ENCODE measurements at regions not wholly inside any gene's neighbourhood (a gene's known extent, or its start where the extent isn't known, plus 50 kb on each side); places are given as distances from the start of the nearest gene placed in this dataset.

- Histone ChIP-seq H3K4me3 (ENCODE audit: low read length) (no peak overlapping the region), H3K9me2 (ENCODE audit: insufficient read depth, low read length) (no peaks in the 10 kb centered on the region), H3K79me2 (replicated peaks; ENCODE audit: insufficient read depth, low read length) (no peaks in the 10 kb centered on the region), H3K9me3 (ENCODE audit: low read length) (no peaks in the 10 kb centered on the region), H3K27me3 (ENCODE audit: insufficient read depth, low read depth, low read length) (no peaks in the 10 kb centered on the region), H3K9ac (ENCODE audit: low read length) (no peak overlapping the region), H4K20me1 (ENCODE audit: insufficient read depth) (no peaks in the 10 kb centered on the region), H3K36me3 (ENCODE audit: insufficient read depth, low read length) (no peaks in the 10 kb centered on the region), H3K27ac (ENCODE audit: low read length) (no peak overlapping the region), H3K4me2 (ENCODE audit: low read length) (no peak overlapping the region), H3F3A (ENCODE audit: insufficient read depth, low read length, poor library complexity, severe bottlenecking) (no peaks in the 10 kb centered on the region), H2AFZ (ENCODE audit: low read depth, low read length) (no peak overlapping the region)
- TF ChIP-seq SMC3 (conservative IDR thresholded peaks at IDR 0.05; ENCODE audit: poor library complexity) (no peak), REST (IDR thresholded peaks at IDR 0.05; ENCODE audit: borderline replicate concordance) (no peak), CTCF (IDR thresholded peaks at IDR 0.05; ENCODE audit: poor library complexity, severe bottlenecking) (no peak), EZH2 (IDR thresholded peaks at IDR 0.05; ENCODE audit: borderline replicate concordance, insufficient read depth, low read length, poor library complexity, severe bottlenecking) (no peak), RAD21 (conservative IDR thresholded peaks at IDR 0.05) (no peak), MXI1 (conservative IDR thresholded peaks at IDR 0.05; ENCODE audit: poor library complexity, severe bottlenecking) (no peak), POLR2AphosphoS5 (IDR thresholded peaks at IDR 0.05) (no peak), EP300 (conservative IDR thresholded peaks at IDR 0.05; ENCODE audit: poor library complexity, severe bottlenecking) (no peak), TAF1 (IDR thresholded peaks at IDR 0.05; ENCODE audit: low read depth) (no peak)
These were observed 51.6 kb downstream of the RESF1 start for GRCh38 chr12:32010631-32011336.

- Histone ChIP-seq H3F3A (ENCODE audit: insufficient read depth, low read length, poor library complexity, severe bottlenecking) (no peaks in the 10 kb centered on the region), H3K4me2 (ENCODE audit: low read length) (no peak overlapping the region), H3K79me2 (replicated peaks; ENCODE audit: insufficient read depth, low read length) (no peaks in the 10 kb centered on the region), H3K27ac (ENCODE audit: low read length) (no peak overlapping the region), H3K9me2 (ENCODE audit: insufficient read depth, low read length) (no peaks in the 10 kb centered on the region), H3K9ac (ENCODE audit: low read length) (no peak overlapping the region), H3K4me3 (ENCODE audit: low read length) (no peak overlapping the region), H3K9me3 (ENCODE audit: low read length) (no peaks in the 10 kb centered on the region), H3K36me3 (ENCODE audit: insufficient read depth, low read length) (no peaks in the 10 kb centered on the region), H4K20me1 (ENCODE audit: insufficient read depth) (no peaks in the 10 kb centered on the region), H3K27me3 (ENCODE audit: insufficient read depth, low read depth, low read length) (no peaks in the 10 kb centered on the region), H2AFZ (ENCODE audit: low read depth, low read length) (no peak overlapping the region)
- TF ChIP-seq TAF1 (IDR thresholded peaks at IDR 0.05; ENCODE audit: low read depth) (no peak), RAD21 (conservative IDR thresholded peaks at IDR 0.05) (no peak), REST (IDR thresholded peaks at IDR 0.05; ENCODE audit: borderline replicate concordance) (no peak), POLR2AphosphoS5 (IDR thresholded peaks at IDR 0.05) (no peak), EZH2 (IDR thresholded peaks at IDR 0.05; ENCODE audit: borderline replicate concordance, insufficient read depth, low read length, poor library complexity, severe bottlenecking) (no peak), CTCF (IDR thresholded peaks at IDR 0.05; ENCODE audit: poor library complexity, severe bottlenecking) (no peak), MXI1 (conservative IDR thresholded peaks at IDR 0.05; ENCODE audit: poor library complexity, severe bottlenecking) (no peak), SMC3 (conservative IDR thresholded peaks at IDR 0.05; ENCODE audit: poor library complexity) (no peak), EP300 (conservative IDR thresholded peaks at IDR 0.05; ENCODE audit: poor library complexity, severe bottlenecking) (no peak)
These were observed 53.1 kb downstream of the RESF1 start for GRCh38 chr12:32012249-32012785.

All from neural cell (in vitro differentiated cells).